GM12878 (cell line): ENCODE measurements at regions not wholly inside any gene's neighbourhood (a gene's known extent, or its start where the extent isn't known, plus 50 kb on each side); places are given as distances from the start of the nearest gene placed in this dataset.

ENCODE experiments used
- ATAC-seq: fragments of 200-7000 bp; cut with Tn5 transposase; 3 replicates; pipeline ENCODE4 v1.9.1; 2020; ENCODE audit warnings: mild to moderate bottlenecking, moderate library complexity
- BruUV-seq: library from RNA; stranded (reverse); fragments of 400-500 nt; replicated peaks from 2 replicates; lab custom pipeline; 2021; lab: Mats Ljungman, UMichigan
- CTCF ChIA-PET: fragments of 300-600 bp; sonication (Branson Sonifier 250); formaldehyde crosslinking; extraction: SDS; loops from one replicate; lab custom pipeline; 2021; ENCODE audit warnings: inconsistent platforms; lab: Yijun Ruan, JAX
- POLR2A ChIA-PET: fragments of 350-600 bp; formaldehyde crosslinking; extraction: SDS; loops from one replicate; lab custom pipeline; 2021; ENCODE audit warnings: inconsistent platforms; lab: Charles Lee
- RAD21 ChIA-PET: fragments of 300-600 bp; sonication (Branson Sonifier 250); formaldehyde crosslinking; loops from one replicate; lab custom pipeline; 2023; ENCODE audit warnings: antibody characterized with exemption; ENCODE audit not compliant: unreplicated experiment; lab: Charles Lee
- SMC1A ChIA-PET: fragments of 300-600 bp; sonication (Branson Sonifier 250); formaldehyde crosslinking; loops from one replicate; lab custom pipeline; 2023; ENCODE audit not compliant: unreplicated experiment, uncharacterized antibody; lab: Charles Lee
- DNase-seq: peaks from one replicate; pipeline ENCODE4 v3.0.0-alpha.2; 2011; ENCODE audit warnings: low read depth, low spot score
- FAIRE-seq: peaks from 3 replicates; lab custom pipeline; 2011; peaks lifted over from hg19 to GRCh38; lab: Jason Lieb, UNC
- H2AFZ ChIP-seq: 2 replicates; pipeline ENCODE4 v1.6.0; 2011; ENCODE audit warnings: low read depth, low read length, control low read depth; ENCODE audit not compliant: control insufficient read depth
- H3K27ac ChIP-seq: 2 replicates; pipeline ENCODE4 v1.5.1; 2011; ENCODE audit warnings: control low read depth; ENCODE audit not compliant: control insufficient read depth, insufficient read depth
- H3K27me3 ChIP-seq, 2 experiments: replicated peaks in 1 of 2; 2 replicates each; pipeline versions ENCODE4 v1.6.0 to v1.6.1; 2011; ENCODE audit warnings: low read length in 1 of 2; ENCODE audit not compliant: control insufficient read depth in 2 of 2, insufficient read depth in 2 of 2
- H3K36me3 ChIP-seq, 2 experiments: 2 replicates each; pipeline ENCODE4 v1.5.1; 2011; ENCODE audit warnings: low read length in 1 of 2; ENCODE audit not compliant: control insufficient read depth in 2 of 2, insufficient read depth in 2 of 2
- H3K4me1 ChIP-seq: 2 replicates; pipeline ENCODE4 v1.6.1; 2011; ENCODE audit warnings: mild to moderate bottlenecking, low read length, moderate library complexity, mixed read lengths; ENCODE audit not compliant: control insufficient read depth, insufficient read depth
- H3K4me2 ChIP-seq: 2 replicates; pipeline ENCODE4 v1.6.0; 2011; ENCODE audit warnings: control low read depth; ENCODE audit not compliant: control insufficient read depth, insufficient read depth
- H3K4me3 ChIP-seq: fragments of 200-600 bp; sonication (generic); 2 replicates; pipeline ENCODE4 v1.5.1; 2016
- H3K79me2 ChIP-seq: 2 replicates; pipeline ENCODE4 v1.6.0; 2011; ENCODE audit warnings: low read length; ENCODE audit not compliant: control insufficient read depth, insufficient read depth
- H3K9ac ChIP-seq: 2 replicates; pipeline ENCODE4 v1.8.0; 2011; ENCODE audit warnings: low read length, control low read depth, mixed read lengths; ENCODE audit not compliant: control insufficient read depth, insufficient read depth
- H3K9me3 ChIP-seq: replicated peaks from 3 replicates; pipeline ENCODE4 v1.5.1; 2011; ENCODE audit warnings: mild to moderate bottlenecking, low read length; ENCODE audit not compliant: control insufficient read depth, insufficient read depth
- H4K20me1 ChIP-seq: 2 replicates; pipeline ENCODE4 v1.6.0; 2011; ENCODE audit not compliant: control insufficient read depth, insufficient read depth
- ATF3 ChIP-seq: IDR thresholded peaks from 2 replicates; pipeline ENCODE4 v1.6.1; 2011; ENCODE audit warnings: low read depth, mild to moderate bottlenecking, low read length, moderate library complexity, borderline replicate concordance; ENCODE audit errors: extremely low read depth
- CHD2 ChIP-seq: IDR thresholded peaks from 2 replicates; pipeline ENCODE4 v1.6.1; 2011; ENCODE audit warnings: low read depth, low read length, improper control_type of control experiment, borderline replicate concordance
- EZH2 ChIP-seq: IDR thresholded peaks from 2 replicates; pipeline ENCODE4 v1.6.1; 2012; ENCODE audit warnings: low read depth, mild to moderate bottlenecking, control low read depth, inconsistent platforms, low read length, borderline replicate concordance; ENCODE audit not compliant: control insufficient read depth
- JUNB ChIP-seq: IDR thresholded peaks from 2 replicates; pipeline ENCODE4 v1.6.1; 2016; ENCODE audit warnings: antibody characterized with exemption, mild to moderate bottlenecking
- MEF2A ChIP-seq: IDR thresholded peaks from 2 replicates; pipeline ENCODE4 v1.6.1; 2011; ENCODE audit warnings: low read depth, mild to moderate bottlenecking, low read length, moderate library complexity; ENCODE audit not compliant: insufficient read depth
- RAD21 ChIP-seq: IDR thresholded peaks from 2 replicates; pipeline ENCODE4 v1.6.1; 2011; ENCODE audit warnings: mild to moderate bottlenecking, low read depth, low read length, moderate library complexity; ENCODE audit not compliant: insufficient read depth
- RELA ChIP-seq: fragments of 450-650 bp; IDR thresholded peaks from 2 replicates; pipeline ENCODE4 v1.8.0; 2014; ENCODE audit warnings: borderline replicate concordance; ENCODE audit not compliant: partially characterized antibody
- RELB ChIP-seq: fragments of 450-650 bp; IDR thresholded peaks from 2 replicates; pipeline ENCODE4 v1.6.1; 2017; ENCODE audit warnings: low read depth, mild to moderate bottlenecking, moderate library complexity
- SMARCA5 ChIP-seq: fragments of 450-650 bp; IDR thresholded peaks from 2 replicates; pipeline ENCODE4 v1.6.1; 2017; ENCODE audit warnings: mild to moderate bottlenecking
- SMC3 ChIP-seq: IDR thresholded peaks from 2 replicates; pipeline ENCODE4 v1.6.1; 2011; ENCODE audit warnings: low read length, improper control_type of control experiment, borderline replicate concordance
- SPI1 ChIP-seq: IDR thresholded peaks from 2 replicates; pipeline ENCODE4 v1.6.1; 2011; ENCODE audit warnings: low read depth, mild to moderate bottlenecking, low read length, moderate library complexity, borderline replicate concordance; ENCODE audit not compliant: insufficient read depth
- SREBF2 ChIP-seq: IDR thresholded peaks from 2 replicates; pipeline ENCODE4 v1.6.1; 2012; ENCODE audit warnings: mild to moderate bottlenecking, low read length
- TBL1XR1 ChIP-seq: IDR thresholded peaks from 2 replicates; pipeline ENCODE4 v1.6.1; 2012; ENCODE audit warnings: low read depth, low read length, improper control_type of control experiment
- YY1 ChIP-seq: IDR thresholded peaks from 2 replicates; pipeline ENCODE4 v1.6.1; 2011; ENCODE audit warnings: low read depth, mild to moderate bottlenecking, low read length
- ZBED1 ChIP-seq: IDR thresholded peaks from 2 replicates; pipeline ENCODE4 v1.6.1; 2016; ENCODE audit warnings: borderline replicate concordance
- ZNF24 ChIP-seq: fragments of 450-650 bp; IDR thresholded peaks from 2 replicates; pipeline ENCODE4 v1.6.1; 2017; ENCODE audit warnings: antibody characterized with exemption, mild to moderate bottlenecking
- ZNF622 ChIP-seq: fragments of 450-650 bp; IDR thresholded peaks from 2 replicates; pipeline ENCODE4 v1.6.1; 2017; ENCODE audit warnings: mild to moderate bottlenecking, inconsistent platforms
- WGBS: methylation state at CpG from one replicate; pipeline ENCODE4 v1.1.6; 2016; ENCODE audit warnings: low lambda C conversion rate; ENCODE audit not compliant: insufficient replicate concordance, insufficient coverage; ENCODE audit errors: missing lambda C conversion rate; 5-methylcytosine and 5-hydroxymethylcytosine counted together
- in situ Hi-C: fragments of 300-500 bp; cut with MboI; formaldehyde crosslinking; loops from 9 replicates; pipeline ENCODE4 v1.14.3; 2018; ENCODE audit warnings: mixed read lengths
- intact Hi-C: fragments of 100-400 bp; cut with micrococcal nuclease; formaldehyde crosslinking; loops from one replicate; pipeline ENCODE4 v1.14.2; 2022; ENCODE audit not compliant: unreplicated experiment
- TF ChIP-seq, protein P1 (sequence below): IDR thresholded peaks from 2 replicates; pipeline ENCODE4 v1.6.1; 2011; ENCODE audit warnings: mild to moderate bottlenecking, low read depth, low read length, moderate library complexity; ENCODE audit not compliant: insufficient replicate concordance
- TF ChIP-seq, protein P2 (sequence below), 3 experiments: IDR thresholded peaks in 2 of 3; conservative IDR thresholded peaks in 1 of 3; 2 replicates each; pipeline ENCODE4 v1.5.1; 2011; ENCODE audit warnings: low read depth in 3 of 3, low read length in 3 of 3, mild to moderate bottlenecking in 3 of 3, control low read depth in 2 of 3, moderate library complexity in 2 of 3, inconsistent platforms in 1 of 3, mixed read lengths in 1 of 3; ENCODE audit not compliant: control insufficient read depth in 2 of 3, insufficient read depth in 1 of 3; ENCODE audit errors: extremely low read depth in 1 of 3

DNA sequence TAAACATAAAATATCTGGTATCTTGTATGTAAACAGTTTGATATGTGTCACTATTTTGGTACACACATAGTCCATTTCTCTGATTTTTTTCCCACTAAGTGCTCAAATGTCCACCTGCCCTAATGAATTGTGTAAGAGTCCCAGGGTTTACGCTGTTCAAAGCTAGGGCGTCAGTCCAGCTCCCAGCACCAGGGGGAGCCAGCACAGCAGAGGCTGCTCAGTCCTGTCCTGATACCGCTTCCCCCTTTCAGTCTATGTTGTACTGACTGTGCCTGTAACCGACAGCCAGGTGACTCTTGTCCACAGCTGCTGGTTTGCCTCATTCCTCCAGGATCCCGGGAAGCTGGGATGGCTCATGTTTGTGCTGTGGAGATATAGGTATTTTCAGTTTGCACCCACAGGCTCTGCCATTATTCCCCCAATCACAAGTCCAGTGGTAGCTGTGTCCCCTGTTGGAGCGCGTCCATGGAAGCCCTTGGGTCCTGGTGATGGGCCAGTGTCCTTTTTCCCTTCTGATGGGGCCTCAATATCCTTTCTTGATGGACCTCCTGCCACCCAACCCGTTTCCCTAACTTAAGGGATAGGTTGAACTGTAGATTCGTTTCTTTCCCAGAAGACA, 242.0 kb downstream of the NEDD1 start:
- ChIA-PET RAD21 (interaction anchor here (0.6 to 1.6 kb wide), 9 partner anchors 156 to 1251 kb away, joined by 3 to 25 read pairs (median 4); no protein-coding TSS in a partner anchor), POLR2A (interaction anchor here (0.6 kb wide), 1 partner anchor 271 kb away, joined by 3 read pairs; no protein-coding TSS in a partner anchor), SMC1A (interaction anchor here (0.5 to 2.0 kb wide), 9 partner anchors 8 to 1223 kb away, joined by 3 to 15 read pairs (median 4); no protein-coding TSS in a partner anchor), CTCF (interaction anchor here (0.6 to 4.7 kb wide), 22 partner anchors 8 to 1251 kb away, joined by 3 to 52 read pairs (median 4); no protein-coding TSS in a partner anchor)
- WGBS = 37% methylated on average over 9 of the region's 9 CpGs
- Histone ChIP-seq H3K4me1 (no peaks in the 10 kb centered on the region), H4K20me1 (no peaks in the 10 kb centered on the region), H2AFZ (no peak overlapping the region), H3K27me3 (no peaks in the 10 kb centered on the region; a peak in 1 of 4 replicates), H3K79me2 (no peaks in the 10 kb centered on the region), H3K4me3 (no peak overlapping the region), H3K9me3 (no peaks in the 10 kb centered on the region), H3K4me2 (no peak overlapping the region), H3K36me3 (no peaks in the 10 kb centered on the region), H3K9ac (no peak overlapping the region), H3K27ac (no peak overlapping the region)
- DNase-seq = no peak
- FAIRE-seq = peak; percentile 64
- peak; percentile 100 for ATAC-seq
- no TSS peak for BruUV-seq
- in situ Hi-C loops (loop anchor here (10.0 kb wide), 1 partner anchor 1246 kb away; no protein-coding TSS in a partner anchor), intact Hi-C loops (loop anchor here (1.0 to 5.0 kb wide), 5 partner anchors 159 to 1248 kb away; no protein-coding TSS in a partner anchor)
- TF ChIP-seq RELB (no peak), ATF3 (no peak), SPI1 (peak; percentile 53; the same call in 1 of the 2 replicates), CHD2 (no peak), MEF2A (no peak), SREBF2 (no peak), ZBED1 (no peak), RELA (no peak), RAD21 (peak; percentile 88), ZNF622 (no peak), SMC3 (peak; percentile 97), ZNF24 (no peak), TBL1XR1 (no peak), SMARCA5 (peak; percentile 38; the same call in 1 of the 2 replicates), YY1 (peak; percentile 66), EZH2 (no peak), JUNB (no peak)
- TF ChIP-seq, protein P1, sequence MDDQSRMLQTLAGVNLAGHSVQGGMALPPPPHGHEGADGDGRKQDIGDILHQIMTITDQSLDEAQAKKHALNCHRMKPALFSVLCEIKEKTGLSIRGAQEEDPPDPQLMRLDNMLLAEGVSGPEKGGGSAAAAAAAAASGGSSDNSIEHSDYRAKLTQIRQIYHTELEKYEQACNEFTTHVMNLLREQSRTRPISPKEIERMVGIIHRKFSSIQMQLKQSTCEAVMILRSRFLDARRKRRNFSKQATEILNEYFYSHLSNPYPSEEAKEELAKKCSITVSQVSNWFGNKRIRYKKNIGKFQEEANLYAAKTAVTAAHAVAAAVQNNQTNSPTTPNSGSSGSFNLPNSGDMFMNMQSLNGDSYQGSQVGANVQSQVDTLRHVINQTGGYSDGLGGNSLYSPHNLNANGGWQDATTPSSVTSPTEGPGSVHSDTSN = no peak
- TF ChIP-seq, protein P2, sequence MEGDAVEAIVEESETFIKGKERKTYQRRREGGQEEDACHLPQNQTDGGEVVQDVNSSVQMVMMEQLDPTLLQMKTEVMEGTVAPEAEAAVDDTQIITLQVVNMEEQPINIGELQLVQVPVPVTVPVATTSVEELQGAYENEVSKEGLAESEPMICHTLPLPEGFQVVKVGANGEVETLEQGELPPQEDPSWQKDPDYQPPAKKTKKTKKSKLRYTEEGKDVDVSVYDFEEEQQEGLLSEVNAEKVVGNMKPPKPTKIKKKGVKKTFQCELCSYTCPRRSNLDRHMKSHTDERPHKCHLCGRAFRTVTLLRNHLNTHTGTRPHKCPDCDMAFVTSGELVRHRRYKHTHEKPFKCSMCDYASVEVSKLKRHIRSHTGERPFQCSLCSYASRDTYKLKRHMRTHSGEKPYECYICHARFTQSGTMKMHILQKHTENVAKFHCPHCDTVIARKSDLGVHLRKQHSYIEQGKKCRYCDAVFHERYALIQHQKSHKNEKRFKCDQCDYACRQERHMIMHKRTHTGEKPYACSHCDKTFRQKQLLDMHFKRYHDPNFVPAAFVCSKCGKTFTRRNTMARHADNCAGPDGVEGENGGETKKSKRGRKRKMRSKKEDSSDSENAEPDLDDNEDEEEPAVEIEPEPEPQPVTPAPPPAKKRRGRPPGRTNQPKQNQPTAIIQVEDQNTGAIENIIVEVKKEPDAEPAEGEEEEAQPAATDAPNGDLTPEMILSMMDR (IDR thresholded peaks at IDR 0.05 in 2 of 3, conservative IDR thresholded peaks at IDR 0.05 in 1 of 3; ENCODE audit: control insufficient read depth in 2 of 3, extremely low read depth in 1 of 3, insufficient read depth in 1 of 3, low read depth in 3 of 3, low read length in 3 of 3) = peak; percentile 90 to 96 (median 90)
